A673 (cell line): ENCODE measurements at regions not wholly inside any gene's neighbourhood (a gene's known extent, or its start where the extent isn't known, plus 50 kb on each side); places are given as distances from the start of the nearest gene placed in this dataset.

ENCODE experiments used
- BruUV-seq: library from RNA; stranded (reverse); fragments of 400-500 nt; replicated peaks from 2 replicates; lab custom pipeline; 2021; lab: Mats Ljungman, UMichigan
- CTCF ChIA-PET: fragments of 300-600 bp; sonication (Branson Sonifier 250); formaldehyde crosslinking; loops from one replicate; lab custom pipeline; 2022; ENCODE audit warnings: antibody characterized with exemption; lab: Charles Lee
- POLR2A ChIA-PET: fragments of 300-600 bp; sonication (Branson Sonifier 250); formaldehyde crosslinking; loops from one replicate; lab custom pipeline; 2022; ENCODE audit warnings: antibody characterized with exemption; ENCODE audit not compliant: low non-redundant PET; lab: Charles Lee
- DNase-seq: peaks from one replicate; pipeline ENCODE4 v3.0.0-alpha.2; 2015; ENCODE audit warnings: low spot score
- H3K27ac ChIP-seq: fragments of 200-600 bp; sonication (generic); 2 replicates; pipeline ENCODE4 v1.5.1; 2016; ENCODE audit warnings: mixed run types, low read depth, mild to moderate bottlenecking, mixed read lengths, antibody characterized with exemption, low read length; ENCODE audit not compliant: poor library complexity, severe bottlenecking
- H3K27me3 ChIP-seq: fragments of 200-600 bp; sonication (generic); replicated peaks from 2 replicates; pipeline ENCODE4 v1.6.1; 2017; ENCODE audit warnings: mixed run types, low read depth, mild to moderate bottlenecking, mixed read lengths, antibody characterized with exemption, low read length; ENCODE audit not compliant: insufficient read depth, poor library complexity
- H3K36me3 ChIP-seq: fragments of 200-600 bp; sonication (generic); 2 replicates; pipeline ENCODE4 v1.6.1; 2016; ENCODE audit warnings: mixed run types, mild to moderate bottlenecking, mixed read lengths, antibody characterized with exemption, low read length; ENCODE audit not compliant: insufficient read depth, poor library complexity, severe bottlenecking
- H3K4me1 ChIP-seq: fragments of 200-600 bp; sonication (generic); 2 replicates; pipeline ENCODE4 v1.6.1; 2017; ENCODE audit warnings: mixed run types, mild to moderate bottlenecking, mixed read lengths, antibody characterized with exemption, low read length; ENCODE audit not compliant: insufficient read depth, poor library complexity, severe bottlenecking
- H3K4me3 ChIP-seq: fragments of 200-600 bp; sonication (generic); 2 replicates; pipeline ENCODE4 v1.5.1; 2016; ENCODE audit warnings: low read depth, mixed run types, mild to moderate bottlenecking, mixed read lengths, low read length; ENCODE audit not compliant: poor library complexity, severe bottlenecking
- H3K9me3 ChIP-seq: fragments of 200-600 bp; sonication (generic); 2 replicates; pipeline ENCODE4 v1.6.1; 2016; ENCODE audit warnings: mixed run types, low read depth, mild to moderate bottlenecking, mixed read lengths, antibody characterized with exemption, low read length; ENCODE audit not compliant: poor library complexity, severe bottlenecking
- EZH2 ChIP-seq: fragments of 200-600 bp; sonication (generic); IDR thresholded peaks from 2 replicates; pipeline ENCODE4 v1.6.1; 2017; ENCODE audit warnings: borderline replicate concordance, low read depth, mild to moderate bottlenecking, mixed read lengths, antibody characterized with exemption, low read length; ENCODE audit not compliant: poor library complexity, severe bottlenecking
- intact Hi-C: fragments of 100-400 bp; cut with micrococcal nuclease; formaldehyde crosslinking; loops from one replicate; pipeline ENCODE4 v1.10.0; 2022; ENCODE audit not compliant: unreplicated experiment
- TF ChIP-seq, protein P1 (sequence below): fragments of 300-800, 200-600 bp; sonication (generic); conservative IDR thresholded peaks from 2 replicates; pipeline ENCODE4 v1.5.1; 2017; ENCODE audit warnings: low read depth, mild to moderate bottlenecking, antibody characterized with exemption, low read length, moderate library complexity, mixed read lengths

DNA sequence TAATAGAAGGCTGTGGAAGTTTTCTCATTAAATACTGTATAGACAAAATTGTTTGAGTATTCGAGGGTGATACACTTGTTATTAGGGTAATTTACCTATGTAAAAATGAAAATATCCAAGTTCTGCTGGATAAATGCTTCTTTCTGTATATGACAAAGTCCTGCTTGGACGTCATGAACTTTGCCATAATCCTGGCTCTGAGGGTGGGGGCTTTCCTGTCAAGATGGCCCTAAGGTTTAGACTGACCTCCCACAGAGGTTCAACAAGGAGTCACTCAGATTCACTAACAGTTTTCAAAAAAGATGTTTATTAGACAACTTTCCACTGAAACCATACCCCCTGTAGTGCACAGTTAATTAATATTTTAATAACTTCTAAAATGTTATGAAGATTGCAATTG is 52.5 kb upstream of the NABP1 start:
- CTCF ChIA-PET: no interaction called here
- POLR2A ChIA-PET: no interaction called here
- TF ChIP-seq, protein P1, sequence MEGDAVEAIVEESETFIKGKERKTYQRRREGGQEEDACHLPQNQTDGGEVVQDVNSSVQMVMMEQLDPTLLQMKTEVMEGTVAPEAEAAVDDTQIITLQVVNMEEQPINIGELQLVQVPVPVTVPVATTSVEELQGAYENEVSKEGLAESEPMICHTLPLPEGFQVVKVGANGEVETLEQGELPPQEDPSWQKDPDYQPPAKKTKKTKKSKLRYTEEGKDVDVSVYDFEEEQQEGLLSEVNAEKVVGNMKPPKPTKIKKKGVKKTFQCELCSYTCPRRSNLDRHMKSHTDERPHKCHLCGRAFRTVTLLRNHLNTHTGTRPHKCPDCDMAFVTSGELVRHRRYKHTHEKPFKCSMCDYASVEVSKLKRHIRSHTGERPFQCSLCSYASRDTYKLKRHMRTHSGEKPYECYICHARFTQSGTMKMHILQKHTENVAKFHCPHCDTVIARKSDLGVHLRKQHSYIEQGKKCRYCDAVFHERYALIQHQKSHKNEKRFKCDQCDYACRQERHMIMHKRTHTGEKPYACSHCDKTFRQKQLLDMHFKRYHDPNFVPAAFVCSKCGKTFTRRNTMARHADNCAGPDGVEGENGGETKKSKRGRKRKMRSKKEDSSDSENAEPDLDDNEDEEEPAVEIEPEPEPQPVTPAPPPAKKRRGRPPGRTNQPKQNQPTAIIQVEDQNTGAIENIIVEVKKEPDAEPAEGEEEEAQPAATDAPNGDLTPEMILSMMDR: no peak
- TF ChIP-seq EZH2: no peak

DNA sequence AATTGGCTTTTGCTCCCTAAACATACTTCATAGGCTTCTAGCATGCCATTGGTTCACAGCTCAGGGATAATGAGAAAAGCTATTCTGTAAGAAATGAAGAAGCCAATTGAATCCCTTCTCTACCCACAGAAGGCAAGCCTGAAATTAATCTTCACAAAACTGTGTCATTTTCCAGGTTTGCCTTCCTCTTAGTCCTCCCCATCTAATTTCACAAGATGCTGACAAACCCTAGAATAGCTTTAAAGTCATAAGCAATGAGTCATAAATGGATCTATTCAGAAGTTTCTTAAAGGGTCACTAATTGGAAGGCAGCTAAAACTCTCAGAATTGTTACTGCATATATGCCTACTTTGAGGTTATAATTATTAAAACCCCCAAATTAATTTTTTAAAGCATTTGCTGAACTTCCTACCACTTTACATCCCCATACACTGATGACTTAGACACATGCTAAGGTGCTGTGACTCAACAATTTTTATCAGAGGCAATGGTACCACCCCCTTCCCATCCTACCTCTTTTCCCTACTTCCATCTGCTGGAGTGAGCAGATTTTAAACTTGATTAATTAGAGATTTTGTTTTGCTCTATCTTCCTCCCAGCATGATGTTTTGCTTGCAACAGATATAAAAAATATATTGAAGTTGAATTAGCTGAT is 51.3 kb upstream of the NABP1 start:
- ChIA-PET CTCF (no interaction called here), POLR2A (interaction anchor here (0.6 kb wide), 1 partner anchor 30 kb away, joined by 6 read pairs; no protein-coding TSS in a partner anchor)
- Histone ChIP-seq H3K9me3 (no peaks in the 10 kb centered on the region), H3K27ac (no peak overlapping the region), H3K27me3 (no peaks in the 10 kb centered on the region), H3K4me1 (peaks cover 19% of the 10 kb centered on the region), H3K4me3 (no peak overlapping the region), H3K36me3 (no peaks in the 10 kb centered on the region)
- BruUV-seq: no TSS peak
- no peak for TF ChIP-seq EZH2
- TF ChIP-seq, protein P1: no peak
- DNase-seq: peak; percentile 25
- intact Hi-C loops: no loop called here

More for the DNA sequence above, 52.5 kb upstream of the NABP1 start:
- peaks cover 16% of the 10 kb centered on the region for H3K4me1 ChIP-seq
- no peaks in the 10 kb centered on the region for H3K27me3 ChIP-seq
- DNase-seq: no peak
- peak overlapping the region; percentile 74 for H3K27ac ChIP-seq
- no peaks in the 10 kb centered on the region for H3K9me3 ChIP-seq
- BruUV-seq: no TSS peak
- intact Hi-C loops: no loop called here
- H3K4me3 ChIP-seq: no peak overlapping the region
- H3K36me3 ChIP-seq: no peaks in the 10 kb centered on the region

GRCh38 chr2:191627518-191627917 is 50.4 kb upstream of the NABP1 start:
- CTCF ChIA-PET: no interaction called here
- POLR2A ChIA-PET: interaction anchor here (0.6 kb wide), 2 partner anchors 99 to 159 kb away, joined by 3 to 4 read pairs; no protein-coding TSS in a partner anchor
- TF ChIP-seq, protein P1: no peak
- no peak for TF ChIP-seq EZH2
- intact Hi-C loops: no loop called here
- peaks cover 23% of the 10 kb centered on the region for H3K4me1 ChIP-seq
- H3K36me3 ChIP-seq: no peaks in the 10 kb centered on the region
- no peaks in the 10 kb centered on the region for H3K9me3 ChIP-seq
- no peak for DNase-seq
- BruUV-seq: no TSS peak
- H3K4me3 ChIP-seq: no peak overlapping the region
- H3K27me3 ChIP-seq: no peaks in the 10 kb centered on the region
- no peak overlapping the region for H3K27ac ChIP-seq
